Renal cortex interstitium (tissue), 11 donors: ENCODE measurements at regions not wholly inside any gene's neighbourhood (a gene's known extent, or its start where the extent isn't known, plus 50 kb on each side); places are given as distances from the start of the nearest gene placed in this dataset.
"Not testable (repeated sequence)": the region's sequence is repeated elsewhere in the genome, so short reads cannot be mapped to it uniquely, and the experiment has no call there.

Experiments
- DNase-seq, 11 donors: peaks; one replicate each; pipeline ENCODE4 v3.0.0-alpha.2; 2013; ENCODE audit warnings: low read depth in 9 of 11, low spot score in 4 of 11; ENCODE audit errors: extremely low read depth in 1 of 11

DNA sequence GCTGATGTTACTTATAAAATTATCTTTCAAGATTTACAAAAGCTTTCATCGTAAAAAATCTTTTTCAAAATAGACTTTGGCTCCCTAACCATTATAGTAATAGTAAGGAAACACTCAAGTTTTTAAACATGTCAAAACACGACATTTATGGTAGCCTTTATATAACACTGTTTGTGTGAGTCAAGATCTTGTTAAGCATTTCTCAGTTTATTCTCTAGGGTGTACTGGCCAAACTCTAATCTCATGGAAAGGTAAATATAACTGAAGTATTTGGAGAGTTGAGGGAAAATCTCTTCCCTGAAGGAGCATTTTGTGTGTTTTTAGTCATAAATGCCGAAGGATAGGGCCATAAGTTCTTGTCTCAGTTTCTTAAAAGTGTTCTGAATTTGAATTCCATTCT is 790.9 kb upstream of the NCAM2 start:
- no peak for DNase-seq

GRCh38 chr21:20215959-20216358 is 782.2 kb upstream of the NCAM2 start:
- DNase-seq, result no peak

DNA sequence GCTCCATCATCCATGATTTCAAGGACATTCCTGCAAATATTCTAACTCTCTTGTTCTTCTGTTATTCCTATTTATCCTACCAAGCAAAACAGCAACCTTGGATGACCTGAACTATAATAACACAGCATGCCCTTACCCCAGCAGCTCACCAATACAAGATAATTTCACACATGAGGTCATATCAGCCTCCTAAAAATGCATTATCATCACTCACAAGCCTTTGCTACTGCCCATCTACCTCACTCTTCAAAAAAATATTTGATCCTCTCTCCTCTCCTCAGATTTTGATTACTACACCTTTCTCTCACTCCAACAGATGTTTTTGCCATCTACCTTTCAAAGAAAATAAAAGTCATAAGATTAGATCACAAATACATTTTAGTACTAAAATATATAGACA is 777.6 kb upstream of the NCAM2 start:
- DNase-seq, result no peak

DNA sequence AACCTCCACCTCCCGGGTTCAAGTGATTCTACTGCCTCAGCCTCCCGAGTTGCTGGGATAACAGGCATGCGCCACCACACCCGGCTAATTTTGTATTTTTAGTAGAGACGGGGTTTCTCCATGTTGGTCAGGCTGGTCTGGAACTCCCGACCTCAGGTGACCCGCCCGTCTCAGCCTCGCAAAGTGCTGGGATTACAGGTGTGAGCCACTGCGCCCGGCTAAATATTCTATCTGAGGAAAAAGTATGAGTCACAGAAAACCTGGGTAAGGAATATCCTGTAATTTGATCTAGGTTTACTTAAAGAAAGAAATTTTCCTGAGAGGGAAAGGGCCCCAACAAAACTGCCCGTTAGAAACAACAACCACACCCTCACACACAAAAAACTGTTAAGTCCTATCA is 776.2 kb upstream of the NCAM2 start:
- DNase-seq, result not testable (repeated sequence)

GRCh38 chr21:20236649-20237048 is 761.6 kb upstream of the NCAM2 start:
- DNase-seq, result not testable (repeated sequence)

DNA sequence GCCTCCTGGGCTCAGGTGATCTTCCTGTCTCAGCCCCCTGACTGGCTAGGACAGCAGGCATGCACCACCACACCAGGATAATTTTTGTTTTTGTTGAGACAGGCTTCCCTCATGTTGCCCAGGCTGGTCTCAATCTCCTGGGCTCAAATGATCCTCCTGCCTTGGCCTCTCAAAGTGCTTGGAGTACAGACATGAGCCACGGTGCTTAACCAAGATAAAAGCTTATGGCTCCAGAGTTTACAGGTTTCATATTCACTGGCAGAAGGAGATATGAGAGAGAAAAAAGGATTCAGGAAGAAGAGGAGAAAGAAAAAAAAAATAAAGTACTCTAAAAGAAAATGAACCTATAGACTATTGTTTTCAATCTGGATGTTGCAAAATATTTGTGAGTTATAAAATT is 748.8 kb upstream of the NCAM2 start:
- DNase-seq, result no peak

- DNase-seq, result no peak
Observed at GRCh38 chr21:20250337-20250736, 747.9 kb upstream of the NCAM2 start.

DNA sequence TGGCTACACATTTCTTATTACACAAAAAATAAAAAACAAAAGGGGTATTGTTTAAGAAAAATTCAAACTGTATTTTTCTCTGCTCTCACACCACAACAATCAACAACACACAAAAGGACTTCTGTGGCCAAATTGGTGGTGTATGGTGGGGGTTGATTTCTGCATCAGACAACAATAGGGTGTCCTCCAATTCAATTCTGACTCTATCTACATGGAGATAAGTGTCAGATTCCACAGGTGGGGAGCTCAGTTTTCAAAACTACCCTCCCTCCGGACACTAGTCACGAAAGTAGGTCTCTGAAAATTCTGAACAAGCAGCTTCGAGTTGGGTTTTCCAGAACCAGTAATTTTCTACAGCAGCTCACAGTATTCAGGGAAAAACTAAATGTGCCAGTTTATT is 744.9 kb upstream of the NCAM2 start:
- DNase-seq, result no peak

DNA sequence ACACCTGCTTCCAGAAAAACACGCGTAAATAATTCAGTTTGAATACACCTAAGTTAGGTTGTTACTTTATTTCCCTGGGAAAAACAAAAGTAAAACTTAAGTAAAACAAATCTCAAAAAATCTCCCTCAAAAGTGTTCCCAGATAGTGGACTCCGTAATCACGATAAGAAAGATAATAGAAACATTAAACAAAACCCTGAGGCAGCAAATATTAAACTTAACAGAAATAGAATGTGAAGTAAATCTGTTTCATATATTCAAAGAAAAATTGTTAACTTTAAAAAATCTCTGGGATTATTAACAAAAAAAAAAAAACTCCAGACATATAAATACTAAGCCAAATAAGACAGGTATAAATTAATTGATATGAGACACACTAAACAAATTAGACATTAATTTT is 743.2 kb upstream of the NCAM2 start:
- DNase-seq, result no peak

DNA sequence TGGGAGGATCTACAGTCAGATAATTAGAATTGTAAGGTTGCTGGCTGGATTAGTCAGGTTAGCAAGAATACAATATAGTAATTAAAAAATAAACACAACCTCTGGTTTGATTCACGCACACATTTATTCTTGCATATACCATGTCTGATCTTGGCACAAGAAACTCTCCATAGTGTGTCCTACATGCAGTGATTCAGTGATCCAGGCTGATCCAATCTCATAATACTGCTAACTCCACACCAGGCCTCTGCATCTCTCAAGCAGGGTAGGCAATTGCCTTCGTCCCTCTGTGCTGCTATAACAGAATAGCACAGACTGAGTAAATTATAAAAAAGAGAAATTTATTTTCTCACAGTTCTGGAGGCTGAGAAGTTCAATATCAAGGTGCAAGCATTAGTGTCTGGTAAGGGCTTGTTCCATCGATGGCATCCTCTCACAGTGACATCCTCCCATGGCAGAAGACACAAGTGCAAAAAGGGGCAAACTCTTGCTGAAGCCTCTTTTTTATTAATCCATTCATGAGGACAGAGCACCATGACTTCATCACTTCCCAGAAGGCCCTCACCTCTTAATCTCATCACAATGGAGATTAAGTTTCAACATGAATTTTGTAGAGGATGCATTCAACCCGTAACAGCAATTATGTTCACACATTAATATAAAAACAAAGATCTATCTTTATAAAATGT is 741.0 kb upstream of the NCAM2 start:
- DNase-seq, result no peak

GRCh38 chr21:20258542-20258941 is 739.7 kb upstream of the NCAM2 start:
- DNase-seq, result no peak

DNA sequence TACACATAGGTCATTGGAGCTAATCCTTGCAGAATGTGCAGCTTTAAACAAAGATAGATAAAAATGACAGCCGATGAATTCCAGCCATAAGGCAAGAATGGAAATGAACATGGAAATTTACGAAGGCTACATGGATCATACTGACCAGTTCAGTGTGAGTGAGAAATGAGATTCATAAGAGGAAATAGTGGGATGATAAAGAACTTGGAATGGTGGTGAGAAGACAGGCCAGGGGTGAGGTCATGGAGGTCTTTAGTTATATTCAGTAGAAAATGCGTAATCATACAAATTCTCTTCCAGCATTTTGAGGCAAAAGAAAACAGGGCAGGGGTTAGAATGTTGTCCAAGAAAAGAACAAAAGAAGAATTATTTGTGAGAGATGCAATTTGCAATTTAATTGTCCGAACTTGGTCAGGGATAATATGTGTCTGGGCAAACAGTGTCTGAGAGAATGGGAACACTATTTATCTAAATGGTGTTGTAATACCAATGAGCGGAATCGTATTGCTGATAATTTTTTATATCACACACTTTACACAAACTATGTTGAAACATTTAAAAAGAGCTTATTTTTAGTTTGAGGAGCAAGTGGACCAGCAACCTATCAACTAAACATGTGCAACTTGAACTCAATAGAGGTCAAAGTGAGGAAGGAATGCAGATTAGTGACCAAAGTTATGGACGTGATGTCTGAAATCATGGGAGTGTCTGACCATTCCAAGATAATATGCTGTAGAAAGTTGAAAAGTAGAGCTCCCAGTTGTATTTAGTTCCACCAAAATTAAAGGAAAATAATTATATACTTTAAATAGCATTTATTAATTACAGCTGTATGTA is 739.0 kb upstream of the NCAM2 start:
- no peak for DNase-seq

DNA sequence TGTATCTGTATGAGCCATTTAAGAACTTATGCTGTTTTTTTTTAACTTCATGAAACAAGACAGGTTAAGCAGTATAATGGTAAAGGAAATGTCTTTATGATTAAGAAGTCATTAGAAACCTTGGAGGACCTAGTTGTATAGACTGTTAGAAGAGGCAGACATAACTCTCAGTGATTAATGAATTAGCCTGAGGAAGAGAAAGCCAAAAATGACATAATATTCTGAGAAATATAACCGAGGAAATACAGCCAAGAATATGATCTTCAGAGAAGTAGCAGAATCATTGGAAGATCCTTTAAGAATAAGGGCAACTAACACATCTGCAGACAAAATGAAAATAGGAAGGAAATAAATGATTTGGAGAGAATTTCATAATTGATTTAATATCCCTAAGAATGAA is 738.1 kb upstream of the NCAM2 start:
- DNase-seq, result no peak

DNA sequence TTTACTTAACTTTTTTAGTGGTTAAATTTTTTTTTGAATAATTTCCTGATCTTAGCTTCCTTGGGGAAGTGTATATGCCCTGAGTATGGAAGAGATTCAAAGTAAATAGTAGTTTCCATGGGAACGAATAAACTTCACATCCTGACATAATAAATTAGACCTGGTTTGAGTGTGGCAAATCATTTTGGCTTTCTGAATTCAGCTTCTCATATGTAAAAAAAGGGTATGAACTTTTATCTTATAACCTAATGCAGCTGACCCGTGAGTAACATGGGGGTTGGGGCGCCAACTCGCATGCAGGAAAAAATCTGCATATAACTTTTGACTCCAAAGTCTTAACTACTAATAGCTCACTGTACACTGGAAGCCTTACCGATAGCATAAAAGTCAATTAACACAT is 736.8 kb upstream of the NCAM2 start:
- peak in 1 of 11 donors; percentile 4 for DNase-seq

- DNase-seq, result no peak
Observed at GRCh38 chr21:20265707-20266440, 732.3 kb upstream of the NCAM2 start.

- DNase-seq, result no peak
Observed at GRCh38 chr21:20266441-20266710, 731.8 kb upstream of the NCAM2 start.

- DNase-seq, result no peak
Observed at GRCh38 chr21:20270365-20271055, 727.7 kb upstream of the NCAM2 start.

DNA sequence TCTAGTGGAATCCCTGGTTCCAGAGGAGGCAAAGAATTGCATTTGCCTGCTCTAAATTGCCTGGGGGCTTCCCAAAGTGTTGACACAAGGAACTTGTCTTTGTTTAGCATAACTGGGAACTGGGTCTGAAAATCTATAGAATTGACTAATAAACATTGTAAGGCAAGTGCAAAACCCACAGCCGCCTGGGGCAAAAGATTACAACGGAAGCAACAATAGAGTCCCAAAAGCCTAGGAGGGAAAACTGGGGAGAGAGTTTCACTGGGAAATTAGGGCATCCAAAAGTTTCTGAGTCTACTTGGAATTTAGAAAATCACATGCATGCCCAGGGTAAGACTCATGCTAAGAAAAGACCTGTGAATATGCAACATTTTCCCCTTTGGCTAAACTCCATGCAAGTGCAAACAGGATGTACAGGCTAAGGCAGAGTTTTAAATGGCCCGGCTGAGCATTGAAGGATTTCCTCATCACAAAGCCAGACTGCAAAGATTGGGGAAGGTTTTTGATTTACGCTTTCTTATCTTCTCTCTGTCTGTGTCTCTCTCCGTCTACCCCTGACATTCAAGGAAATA is 725.3 kb upstream of the NCAM2 start:
- no peak for DNase-seq

DNA sequence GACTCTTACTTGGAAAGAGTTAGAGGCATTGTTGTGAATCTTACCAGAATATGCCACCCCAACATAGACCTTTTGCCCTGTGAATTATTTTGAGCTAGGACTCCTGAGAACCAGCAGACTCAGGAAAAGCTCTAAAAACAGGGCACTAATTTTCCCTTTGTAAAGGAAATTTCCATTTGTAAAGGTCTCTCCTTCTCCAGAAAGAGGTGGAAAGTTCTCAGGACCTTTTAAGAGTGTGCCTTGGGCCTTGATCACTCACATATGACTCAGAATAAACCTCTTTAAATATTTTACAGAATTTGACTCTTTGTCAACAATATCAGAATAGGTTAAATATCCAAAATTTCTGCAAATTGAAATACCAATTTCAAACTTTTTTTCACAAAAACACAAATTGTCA is 721.8 kb upstream of the NCAM2 start:
- no peak for DNase-seq
